PC-3 (cell line): ENCODE measurements at regions not wholly inside any gene's neighbourhood (a gene's known extent, or its start where the extent isn't known, plus 50 kb on each side); places are given as distances from the start of the nearest gene placed in this dataset.
A peak's percentile ranks its signal among the peaks of the same experiment; 100 is the strongest.

ENCODE experiments used
- ATAC-seq: fragments of 200-7000 bp; cut with Tn5 transposase; 2 replicates; pipeline ENCODE4 v1.9.1; 2020; ENCODE audit warnings: mild to moderate bottlenecking, moderate library complexity
- BruUV-seq: library from RNA; stranded (reverse); fragments of 400-500 nt; replicated peaks from 2 replicates; lab custom pipeline; 2021; lab: Mats Ljungman, UMichigan
- CTCF ChIA-PET: fragments of 300-600 bp; sonication (Branson Sonifier 250); formaldehyde crosslinking; loops from one replicate; lab custom pipeline; 2022; ENCODE audit warnings: antibody characterized with exemption; lab: Charles Lee
- POLR2A ChIA-PET: fragments of 300-600 bp; sonication (Branson Sonifier 250); formaldehyde crosslinking; loops from one replicate; lab custom pipeline; 2022; ENCODE audit warnings: antibody characterized with exemption; ENCODE audit not compliant: unreplicated experiment; lab: Charles Lee
- DNase-seq: peaks from one replicate; pipeline ENCODE4 v3.0.0-alpha.2; 2015
- H2AFZ ChIP-seq: fragments of 300-600 bp; sonication (generic); 2 replicates; pipeline ENCODE4 v1.6.0; 2016; ENCODE audit warnings: antibody characterized with exemption, low read length
- H3F3A ChIP-seq: fragments of 300-600 bp; sonication (generic); one replicate; pipeline ENCODE4 v1.6.0; 2017; ENCODE audit warnings: antibody characterized with exemption, low read length, control low read depth, mild to moderate bottlenecking; ENCODE audit not compliant: unreplicated experiment
- H3K27ac ChIP-seq: fragments of 300-600 bp; sonication (generic); 2 replicates; pipeline ENCODE4 v1.5.1; 2016; ENCODE audit warnings: mild to moderate bottlenecking, low read length
- H3K27me3 ChIP-seq: fragments of 300-600 bp; sonication (generic); 2 replicates; pipeline ENCODE4 v1.6.1; 2016; ENCODE audit warnings: low read length, mixed read lengths
- H3K36me3 ChIP-seq: fragments of 300-600 bp; sonication (generic); 2 replicates; pipeline ENCODE4 v1.6.1; 2016; ENCODE audit warnings: low read depth, mixed run types, low read length, mixed read lengths
- H3K4me1 ChIP-seq: fragments of 300-600 bp; sonication (generic); 2 replicates; pipeline ENCODE4 v1.5.1; 2016; ENCODE audit warnings: low read length; ENCODE audit not compliant: insufficient read depth
- H3K4me2 ChIP-seq: fragments of 300-600 bp; sonication (generic); 2 replicates; pipeline ENCODE4 v1.6.0; 2016; ENCODE audit warnings: low read length
- H3K4me3 ChIP-seq: fragments of 300-600 bp; sonication (generic); 2 replicates; pipeline ENCODE4 v1.5.1; 2016; ENCODE audit warnings: mild to moderate bottlenecking, low read length, mixed read lengths
- H3K79me2 ChIP-seq: fragments of 300-600 bp; sonication (generic); 2 replicates; pipeline ENCODE4 v1.6.1; 2017; ENCODE audit warnings: low read length, mixed read lengths
- H3K9ac ChIP-seq: fragments of 300-600 bp; sonication (generic); 2 replicates; pipeline ENCODE4 v1.6.0; 2016; ENCODE audit warnings: mild to moderate bottlenecking, low read length
- H3K9me2 ChIP-seq: fragments of 300-600 bp; sonication (generic); replicated peaks from 2 replicates; pipeline ENCODE4 v1.6.1; 2016; ENCODE audit warnings: mixed run types, low read length, mixed read lengths
- H3K9me3 ChIP-seq: fragments of 300-600 bp; sonication (generic); 2 replicates; pipeline ENCODE4 v1.6.1; 2016; ENCODE audit warnings: low read length, mixed read lengths
- H4K20me1 ChIP-seq: fragments of 300-600 bp; sonication (generic); 2 replicates; pipeline ENCODE4 v1.6.1; 2016; ENCODE audit warnings: low read length, mixed read lengths
- CTCF ChIP-seq: fragments of 300-600 bp; sonication (generic); conservative IDR thresholded peaks from 2 replicates; pipeline ENCODE4 v1.5.1; 2017; ENCODE audit warnings: antibody characterized with exemption, low read depth, mild to moderate bottlenecking, low read length
- EZH2 ChIP-seq: fragments of 300-600 bp; sonication (generic); IDR thresholded peaks from one replicate; pipeline ENCODE4 v1.6.1; 2017; ENCODE audit warnings: antibody characterized with exemption, mild to moderate bottlenecking, low read length; ENCODE audit not compliant: unreplicated experiment
- EZH2phosphoT487 ChIP-seq: fragments of 300-600 bp; sonication (generic); IDR thresholded peaks from 2 replicates; pipeline ENCODE4 v1.6.1; 2018; ENCODE audit warnings: mild to moderate bottlenecking, antibody characterized with exemption, low read length, borderline replicate concordance
- intact Hi-C: fragments of 100-400 bp; cut with micrococcal nuclease; formaldehyde crosslinking; loops from 2 replicates; pipeline ENCODE4 v1.9.0; 2023

GRCh38 chr3:148309390-148310035 lies 388.2 kb upstream of the AGTR1 start:
- intact Hi-C loops, result loop anchor here (1.0 to 5.0 kb wide), 3 partner anchors 57 to 637 kb away; no protein-coding TSS in a partner anchor
- Histone ChIP-seq H2AFZ (no peak overlapping the region), H3K27me3 (no peaks in the 10 kb centered on the region), H3K4me2 (no peak overlapping the region), H4K20me1 (no peaks in the 10 kb centered on the region), H3K9me2 (no peaks in the 10 kb centered on the region), H3K4me3 (no peak overlapping the region), H3K36me3 (no peaks in the 10 kb centered on the region), H3K27ac (no peak overlapping the region), H3K9ac (no peak overlapping the region), H3F3A (no peaks in the 10 kb centered on the region), H3K9me3 (no peaks in the 10 kb centered on the region), H3K79me2 (no peaks in the 10 kb centered on the region), H3K4me1 (no peaks in the 10 kb centered on the region)
- no TSS peak for BruUV-seq
- ChIA-PET CTCF (no interaction called here), POLR2A (no interaction called here)
- peak; percentile 89 for ATAC-seq
- peak; percentile 87 for TF ChIP-seq CTCF
- no peak for TF ChIP-seq EZH2
- TF ChIP-seq EZH2phosphoT487, result no peak
- DNase-seq, result peak; percentile 57

GRCh38 chr3:148315756-148316155 lies 381.9 kb upstream of the AGTR1 start:
- no TSS peak for BruUV-seq
- Histone ChIP-seq H3K4me3 (no peak overlapping the region), H3K79me2 (no peaks in the 10 kb centered on the region), H3K4me2 (no peak overlapping the region), H4K20me1 (no peaks in the 10 kb centered on the region), H3K36me3 (no peaks in the 10 kb centered on the region), H3K4me1 (peaks cover 12% of the 10 kb centered on the region), H3K27ac (no peak overlapping the region), H2AFZ (no peak overlapping the region), H3K9me2 (no peaks in the 10 kb centered on the region), H3K9ac (no peak overlapping the region), H3K27me3 (no peaks in the 10 kb centered on the region), H3K9me3 (no peaks in the 10 kb centered on the region), H3F3A (no peaks in the 10 kb centered on the region)
- DNase-seq (peak; percentile 10), ATAC-seq (peak; percentile 42; the same call in 1 of the 2 replicates)
- ChIA-PET POLR2A (no interaction called here), CTCF (no interaction called here)
- intact Hi-C loops, result no loop called here
- no peak for TF ChIP-seq EZH2
- TF ChIP-seq CTCF, result no peak
- no peak for TF ChIP-seq EZH2phosphoT487

- intact Hi-C loops, result no loop called here
- DNase-seq, result no peak
- Histone ChIP-seq H3K27me3 (peaks cover 3% of the 10 kb centered on the region; the same call in 1 of the 2 replicates), H3K9ac (no peak overlapping the region), H3K9me2 (no peaks in the 10 kb centered on the region), H4K20me1 (no peaks in the 10 kb centered on the region), H3F3A (no peaks in the 10 kb centered on the region), H3K36me3 (no peaks in the 10 kb centered on the region), H2AFZ (no peak overlapping the region), H3K4me3 (no peak overlapping the region), H3K4me1 (peaks cover 12% of the 10 kb centered on the region), H3K27ac (no peak overlapping the region), H3K79me2 (no peaks in the 10 kb centered on the region), H3K9me3 (no peaks in the 10 kb centered on the region), H3K4me2 (no peak overlapping the region)
- ChIA-PET POLR2A (no interaction called here), CTCF (no interaction called here)
- no peak for ATAC-seq
- TF ChIP-seq EZH2phosphoT487 (no peak), EZH2 (no peak), CTCF (no peak)
- BruUV-seq, result no TSS peak
Measured at GRCh38 chr3:148318240-148318639, 379.5 kb upstream of the AGTR1 start.
